Thyroid gland (tissue), 4 donors: ENCODE measurements at regions not wholly inside any gene's neighbourhood (a gene's known extent, or its start where the extent isn't known, plus 50 kb on each side); places are given as distances from the start of the nearest gene placed in this dataset.

Source experiments
- CTCF ChIP-seq, 6 experiments: fragments of 200-600 bp in 3 of 6; fragments of 450-650 bp in 3 of 6; sonication (generic) in 3 of 6; IDR thresholded peaks; one replicate each; pipeline ENCODE4 v1.5.1; 2016 to 2019; ENCODE audit warnings: antibody characterized with exemption in 6 of 6, mild to moderate bottlenecking in 2 of 6, inconsistent platforms in 1 of 6, moderate library complexity in 1 of 6
- POLR2A ChIP-seq, 2 donors: fragments of 450-650 bp; IDR thresholded peaks; one replicate each; pipeline ENCODE4 v1.6.1; 2017; ENCODE audit warnings: antibody characterized with exemption in 2 of 2, mild to moderate bottlenecking in 2 of 2, moderate library complexity in 1 of 2

- TF ChIP-seq POLR2A (IDR thresholded peaks at IDR 0.05) = no peak
- no peak for TF ChIP-seq CTCF (IDR thresholded peaks at IDR 0.05)
These were observed 68.8 kb upstream of the GCSH start for GRCh38 chr16:81164958-81165357.
